ENCODE measurements at regions not wholly inside any gene's neighbourhood (a gene's known extent, or its start where the extent isn't known, plus 50 kb on each side); places are given as distances from the start of the nearest gene placed in this dataset.

- DNase-seq, result no peak
- 30 to 47% (median 38%) methylated on average over 8 of the region's 8 CpGs for WGBS, 3 donors
Observed at GRCh38 chr15:26070095-26070532, 207.0 kb upstream of the ATP10A start.

GRCh38 chr15:26069231-26069641, 206.1 kb upstream of the ATP10A start:
- H3K27me3 ChIP-seq, result no peaks in the 10 kb centered on the region
- DNase-seq, result no peak
- no peaks in the 10 kb centered on the region for H3K36me3 ChIP-seq
- TF ChIP-seq EP300 (IDR thresholded peaks at IDR 0.05), result no peak
- TF ChIP-seq CTCF (IDR thresholded peaks at IDR 0.05), result no peak
- TF ChIP-seq POLR2A (IDR thresholded peaks at IDR 0.05), result no peak
- WGBS, 3 donors, result 49 to 75% (median 58%) methylated on average over 1 of the region's 1 CpG
- no peak overlapping the region for H3K27ac ChIP-seq
- intact Hi-C loops (cut with DNase I), result loop anchor here in 1 of 4 donors (10.0 kb wide), 1 partner anchor 54 kb away; no protein-coding TSS in a partner anchor
- no peak overlapping the region for H3K4me3 ChIP-seq
- H3K9me3 ChIP-seq, result no peaks in the 10 kb centered on the region
- no peaks in the 10 kb centered on the region for H3K4me1 ChIP-seq (ENCODE audit: insufficient read depth)

More at GRCh38 chr15:26070095-26070532, 207.0 kb upstream of the ATP10A start:
- TF ChIP-seq POLR2A (IDR thresholded peaks at IDR 0.05) (no peak), EP300 (IDR thresholded peaks at IDR 0.05) (no peak), CTCF (IDR thresholded peaks at IDR 0.05) (no peak)
- H3K9me3 ChIP-seq, result no peaks in the 10 kb centered on the region
- no peak overlapping the region for H3K27ac ChIP-seq
- no peaks in the 10 kb centered on the region for H3K4me1 ChIP-seq (ENCODE audit: insufficient read depth)
- H3K4me3 ChIP-seq, result no peak overlapping the region
- no peaks in the 10 kb centered on the region for H3K27me3 ChIP-seq
- intact Hi-C loops (cut with DNase I), result no loop called here
- H3K36me3 ChIP-seq, result no peaks in the 10 kb centered on the region

GRCh38 chr15:26066896-26067295, 203.8 kb upstream of the ATP10A start:
- 7 to 13% (median 9%) methylated on average over 2 of the region's 2 CpGs for WGBS, 3 donors
- H3K4me3 ChIP-seq, result no peak overlapping the region
- no peaks in the 10 kb centered on the region for H3K27me3 ChIP-seq
- H3K36me3 ChIP-seq, result no peaks in the 10 kb centered on the region
- no peak for DNase-seq
- TF ChIP-seq CTCF (IDR thresholded peaks at IDR 0.05) (no peak), EP300 (IDR thresholded peaks at IDR 0.05) (no peak), POLR2A (IDR thresholded peaks at IDR 0.05) (no peak)
- no peak overlapping the region for H3K27ac ChIP-seq
- no peaks in the 10 kb centered on the region for H3K4me1 ChIP-seq (ENCODE audit: insufficient read depth)
- H3K9me3 ChIP-seq, result no peaks in the 10 kb centered on the region
- intact Hi-C loops (cut with DNase I), result loop anchor here in 1 of 4 donors (10.0 kb wide), 1 partner anchor 52 kb away; no protein-coding TSS in a partner anchor

GRCh38 chr15:26065723-26066122, 202.6 kb upstream of the ATP10A start:
- TF ChIP-seq CTCF (IDR thresholded peaks at IDR 0.05), result no peak
- no peak for TF ChIP-seq EP300 (IDR thresholded peaks at IDR 0.05)
- TF ChIP-seq POLR2A (IDR thresholded peaks at IDR 0.05), result no peak
- no peak overlapping the region for H3K27ac ChIP-seq
- WGBS, 3 donors, result 70 to 73% (median 72%) methylated on average over 2 of the region's 2 CpGs
- no peak overlapping the region for H3K4me3 ChIP-seq
- no peak for DNase-seq
- H3K27me3 ChIP-seq, result no peaks in the 10 kb centered on the region
- no peaks in the 10 kb centered on the region for H3K9me3 ChIP-seq
- no peaks in the 10 kb centered on the region for H3K4me1 ChIP-seq (ENCODE audit: insufficient read depth)
- H3K36me3 ChIP-seq, result no peaks in the 10 kb centered on the region
- intact Hi-C loops (cut with DNase I), result loop anchor here in 1 of 4 donors (10.0 kb wide), 1 partner anchor 51 kb away; no protein-coding TSS in a partner anchor
